ENCODE measurements at regions not wholly inside any gene's neighbourhood (a gene's known extent, or its start where the extent isn't known, plus 50 kb on each side); places are given as distances from the start of the nearest gene placed in this dataset.
A peak's percentile ranks its signal among the peaks of the same experiment; 100 is the strongest.

GRCh38 chr2:177314722-177315264, 50.3 kb upstream of the NFE2L2 start:
- DNase-seq (ENCODE audit: low spot score) = no peak

DNA sequence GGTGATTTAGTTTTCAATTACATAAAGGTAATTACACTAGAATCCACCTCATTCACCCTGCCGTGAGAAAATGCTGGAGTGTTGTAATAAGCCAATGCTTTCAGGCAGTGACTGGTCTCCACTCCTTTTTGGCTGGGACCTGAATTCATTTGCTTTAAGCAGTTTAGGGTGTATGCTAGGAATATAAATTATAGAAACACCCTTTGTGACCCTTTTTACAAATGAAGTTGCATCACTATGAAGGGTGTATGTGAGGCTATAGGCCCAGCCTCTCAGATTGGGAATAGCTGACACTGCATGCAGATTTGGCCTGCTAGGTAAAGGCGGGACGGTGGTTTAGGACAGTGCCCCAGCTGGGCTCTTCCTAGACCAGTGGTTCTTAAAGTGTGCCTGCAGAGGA, 50.8 kb upstream of the NFE2L2 start:
- no peak for DNase-seq (ENCODE audit: low spot score)

DNA sequence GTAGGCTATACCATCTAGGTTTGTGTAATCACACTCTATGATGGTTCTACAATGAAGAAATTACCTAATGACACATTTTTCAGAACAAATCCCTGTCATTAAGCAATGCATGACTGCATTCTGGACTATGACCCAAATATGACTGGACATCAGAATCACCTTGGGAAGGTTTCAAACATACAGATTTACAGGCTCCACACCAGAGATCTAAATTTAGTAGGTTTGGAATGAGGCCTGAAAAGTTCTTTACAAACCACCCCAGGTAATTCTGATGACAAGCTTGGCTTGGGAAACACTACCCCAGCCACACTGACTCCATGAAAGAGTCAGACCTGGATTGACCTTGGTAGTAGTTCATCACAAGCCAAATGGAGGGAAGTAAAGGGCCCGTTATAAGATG, 52.2 kb upstream of the NFE2L2 start:
- DNase-seq (ENCODE audit: low spot score) = no peak

DNA sequence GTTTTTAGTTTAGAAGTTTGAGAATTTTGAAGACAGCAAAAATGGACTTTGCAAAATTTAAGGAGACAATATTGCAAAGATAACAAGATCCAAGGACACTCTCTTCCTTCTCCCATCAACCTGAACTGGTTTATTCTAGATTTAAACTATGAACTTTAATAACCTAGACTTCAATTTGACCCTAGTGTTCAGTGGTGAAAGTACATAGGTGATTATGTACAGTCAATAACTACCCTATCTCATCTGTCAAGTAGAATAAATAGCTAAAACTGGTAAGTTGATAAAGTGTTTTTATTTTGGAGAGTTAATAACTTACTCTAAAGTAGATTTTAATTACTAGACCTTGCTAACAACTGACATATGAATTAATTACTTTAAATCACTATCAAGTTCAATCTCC, 52.9 kb upstream of the NFE2L2 start:
- no peak for DNase-seq (ENCODE audit: low spot score)

GRCh38 chr2:177317857-177318256, 53.3 kb upstream of the NFE2L2 start:
- DNase-seq (ENCODE audit: low spot score) = no peak

- no peak for DNase-seq (ENCODE audit: low spot score)
Measured at GRCh38 chr2:177318613-177319012, 54.1 kb upstream of the NFE2L2 start.

DNA sequence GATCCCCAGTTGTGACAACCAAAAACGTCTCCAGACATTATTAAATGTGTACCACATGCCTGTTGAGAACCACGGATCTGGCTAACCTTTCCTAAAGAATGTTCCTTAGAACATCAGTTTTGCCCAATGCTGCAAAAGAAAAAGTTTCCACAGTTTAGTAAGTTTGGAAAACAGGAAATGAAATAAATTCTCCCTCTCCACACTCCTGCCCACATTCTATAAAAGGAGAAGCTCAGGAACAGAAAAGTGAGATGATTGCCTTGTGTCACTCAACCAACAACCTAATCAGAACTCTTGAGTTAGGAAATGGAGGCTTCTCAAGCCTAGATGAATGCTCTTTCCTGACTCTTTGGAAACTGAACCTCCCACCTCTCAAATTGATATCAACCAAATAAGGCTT, 56.1 kb upstream of the NFE2L2 start:
- no peak for DNase-seq (ENCODE audit: low spot score)

DNA sequence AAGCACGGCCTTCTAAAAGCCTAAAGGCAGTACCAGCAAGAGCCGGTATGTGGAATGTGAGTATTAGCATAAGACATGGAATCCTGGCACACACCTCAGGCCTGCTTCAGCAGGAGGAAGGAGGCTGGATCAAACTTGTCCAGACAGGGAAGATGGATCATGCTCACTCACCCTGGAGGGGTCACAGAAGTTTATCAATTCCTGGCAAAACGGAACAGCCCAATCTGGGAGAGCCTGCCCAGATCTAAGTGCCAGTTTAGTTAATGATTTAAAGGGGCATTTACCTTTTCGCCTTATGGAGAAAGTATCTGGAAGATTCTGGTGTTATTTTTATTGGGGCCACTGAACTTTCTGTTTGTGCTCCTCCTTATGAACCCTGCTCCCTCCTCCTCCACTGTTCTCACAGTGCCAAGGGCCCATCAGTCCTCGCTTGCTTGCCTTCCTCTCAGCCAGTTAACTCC, 58.3 kb upstream of the NFE2L2 start:
- DNase-seq (ENCODE audit: low spot score) = no peak

DNA sequence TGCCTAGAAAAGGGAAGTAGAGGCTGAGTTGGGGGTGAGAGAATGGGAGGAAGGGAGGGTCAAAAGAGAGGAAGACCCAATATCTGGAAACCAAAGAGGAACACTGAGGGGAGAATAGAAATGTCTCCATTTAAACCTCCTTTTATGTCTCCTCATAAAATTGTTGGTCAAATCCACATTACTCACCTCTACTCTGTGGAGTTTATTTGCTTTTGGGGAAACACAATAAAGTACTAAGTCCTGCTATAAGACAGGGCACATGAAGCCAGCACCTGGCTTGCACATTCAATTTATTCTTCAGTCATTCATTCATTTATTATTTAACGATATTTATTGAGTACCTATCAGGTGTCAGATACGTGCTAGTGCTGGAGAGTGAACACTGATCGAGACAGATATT, 60.3 kb upstream of the NFE2L2 start:
- DNase-seq (ENCODE audit: low spot score) = no peak

GRCh38 chr2:177325554-177325953, 61.0 kb upstream of the NFE2L2 start:
- DNase-seq (ENCODE audit: low spot score) = no peak

GRCh38 chr2:177326005-177326404, 61.5 kb upstream of the NFE2L2 start:
- DNase-seq (ENCODE audit: low spot score) = no peak

DNA sequence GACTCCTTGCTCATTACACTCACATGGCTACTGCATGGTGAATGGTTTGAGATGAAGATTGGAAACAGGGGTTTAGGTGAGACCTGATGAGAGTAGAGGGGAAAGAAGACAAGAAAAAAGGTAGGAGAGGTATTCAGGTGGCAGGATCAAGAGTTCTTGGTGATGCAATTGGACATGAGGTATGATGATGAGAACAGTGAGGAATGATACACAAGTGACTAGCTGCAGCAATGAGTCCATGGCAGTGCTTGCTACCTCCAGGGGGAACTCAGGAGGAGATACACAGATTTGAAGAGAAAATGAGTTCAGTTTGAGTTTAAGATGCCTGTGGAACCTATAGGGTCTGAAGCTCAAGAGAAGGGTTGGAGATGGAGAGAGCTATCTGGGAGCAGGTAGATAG, 62.1 kb upstream of the NFE2L2 start:
- DNase-seq (ENCODE audit: low spot score) = no peak

GRCh38 chr2:177327009-177327408, 62.5 kb upstream of the NFE2L2 start:
- no peak for DNase-seq (ENCODE audit: low spot score)

DNA sequence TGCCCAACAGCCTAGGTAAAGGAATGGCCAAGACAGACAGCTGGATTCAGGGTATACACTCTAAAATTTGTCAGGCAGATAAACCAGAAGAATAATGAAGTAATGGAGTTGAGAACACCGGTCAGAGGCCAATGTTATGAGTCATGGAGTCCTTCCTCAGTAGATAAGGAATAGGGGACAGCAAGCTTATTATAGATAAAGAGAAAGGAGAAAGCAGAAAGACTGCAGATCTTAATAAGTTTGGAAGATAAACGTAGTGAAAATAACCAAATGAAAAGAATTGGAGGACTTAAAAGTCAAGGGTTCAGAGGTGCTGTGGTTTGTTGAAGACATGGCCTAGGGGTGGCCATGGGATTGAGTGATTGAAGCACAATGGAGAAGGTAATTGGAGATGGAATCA, 63.5 kb upstream of the NFE2L2 start:
- DNase-seq (ENCODE audit: low spot score) = peak; percentile 26

- no peak for DNase-seq (ENCODE audit: low spot score)
Measured at GRCh38 chr2:177329064-177329463, 63.5 kb upstream of the AGPS start.

DNA sequence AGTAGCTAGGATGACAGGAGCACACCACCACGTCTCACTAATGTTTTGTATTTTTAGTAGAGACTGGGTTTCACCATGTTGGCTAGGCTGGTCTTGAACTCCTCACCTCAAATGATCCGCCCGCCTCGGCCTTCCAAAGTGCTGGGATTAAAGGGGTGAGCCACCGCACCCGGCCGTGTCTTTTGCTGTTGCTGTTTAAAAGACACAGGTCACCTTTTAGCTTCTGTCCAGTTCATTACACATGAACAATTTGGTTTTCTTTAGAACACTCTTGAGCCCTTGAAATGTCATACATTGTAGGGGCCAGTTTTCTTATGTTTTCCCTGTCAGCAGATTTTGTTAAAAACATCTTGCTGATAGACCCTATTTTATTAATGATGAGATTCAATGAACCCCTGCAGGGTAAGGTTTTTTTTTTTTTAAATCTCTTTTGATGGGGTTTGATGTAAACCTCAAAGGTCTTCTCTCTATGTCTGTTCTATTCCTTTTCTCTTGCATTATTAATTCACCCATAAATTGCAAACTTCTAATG, 61.0 kb upstream of the AGPS start:
- DNase-seq (ENCODE audit: low spot score) = no peak

DNA sequence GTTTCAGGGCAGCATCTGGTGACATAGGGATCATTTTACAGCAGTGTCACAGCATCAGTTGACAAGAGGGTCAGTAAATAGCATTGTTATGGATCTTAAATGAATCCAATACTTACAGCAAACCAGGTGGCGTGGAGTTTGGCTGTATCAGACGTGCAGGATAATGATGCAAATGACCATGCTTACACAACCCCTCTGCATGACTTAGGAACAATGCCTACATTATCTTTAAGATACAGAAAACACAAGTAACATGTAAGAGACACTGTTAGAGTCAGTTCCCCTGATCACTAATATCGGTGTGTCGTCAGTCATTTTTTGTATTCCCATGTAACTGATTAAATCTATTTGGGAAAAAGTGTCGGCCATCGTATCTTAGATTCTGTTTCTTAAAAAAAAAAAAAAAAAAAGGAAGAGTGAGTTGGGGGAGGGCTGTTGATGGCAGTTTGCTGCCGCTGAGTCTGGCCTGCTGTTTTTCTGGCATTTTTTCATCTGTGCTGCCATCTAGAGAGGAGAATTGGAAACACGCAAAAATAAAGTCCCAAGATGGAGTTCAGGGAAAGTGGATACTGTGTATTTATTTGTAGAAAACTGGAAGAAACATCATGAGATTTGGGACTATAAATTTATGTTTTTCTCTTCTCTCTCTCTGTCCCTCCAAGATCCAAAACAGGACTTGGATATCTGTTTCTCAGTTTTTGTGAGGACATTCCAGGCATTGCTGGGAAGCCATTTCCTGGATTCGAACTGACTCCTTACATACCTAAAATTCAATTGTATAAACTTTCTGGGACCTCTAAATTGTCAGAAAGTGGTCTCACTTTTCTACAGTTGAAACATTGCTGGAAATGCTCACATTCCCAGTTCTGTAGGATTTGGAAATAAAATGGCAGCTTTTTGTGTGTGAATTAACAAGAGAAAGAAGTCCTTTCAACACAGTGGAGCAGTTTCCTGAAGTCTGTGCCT, 60.3 kb upstream of the AGPS start:
- peak; percentile 80 for DNase-seq (ENCODE audit: low spot score)

DNA sequence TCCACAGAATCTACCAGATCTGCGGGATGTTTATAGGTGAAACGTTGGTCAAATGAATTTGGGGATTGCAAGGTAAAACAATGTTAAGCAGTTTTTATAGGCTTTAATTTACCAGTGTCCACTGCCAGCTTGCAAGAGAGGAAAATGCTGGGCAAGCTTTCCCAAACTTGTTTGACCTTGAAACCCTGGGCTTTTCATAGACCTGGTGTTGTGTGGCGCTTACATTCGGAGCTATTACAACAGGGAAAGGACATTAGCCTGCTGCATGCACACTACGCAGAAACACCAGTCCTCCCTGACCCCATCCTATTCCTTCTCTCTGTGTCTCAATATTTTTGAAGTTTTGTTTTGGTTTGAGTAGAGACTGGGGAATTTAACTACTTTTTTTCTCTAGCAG, 59.6 kb upstream of the AGPS start:
- DNase-seq (ENCODE audit: low spot score) = no peak

DNA sequence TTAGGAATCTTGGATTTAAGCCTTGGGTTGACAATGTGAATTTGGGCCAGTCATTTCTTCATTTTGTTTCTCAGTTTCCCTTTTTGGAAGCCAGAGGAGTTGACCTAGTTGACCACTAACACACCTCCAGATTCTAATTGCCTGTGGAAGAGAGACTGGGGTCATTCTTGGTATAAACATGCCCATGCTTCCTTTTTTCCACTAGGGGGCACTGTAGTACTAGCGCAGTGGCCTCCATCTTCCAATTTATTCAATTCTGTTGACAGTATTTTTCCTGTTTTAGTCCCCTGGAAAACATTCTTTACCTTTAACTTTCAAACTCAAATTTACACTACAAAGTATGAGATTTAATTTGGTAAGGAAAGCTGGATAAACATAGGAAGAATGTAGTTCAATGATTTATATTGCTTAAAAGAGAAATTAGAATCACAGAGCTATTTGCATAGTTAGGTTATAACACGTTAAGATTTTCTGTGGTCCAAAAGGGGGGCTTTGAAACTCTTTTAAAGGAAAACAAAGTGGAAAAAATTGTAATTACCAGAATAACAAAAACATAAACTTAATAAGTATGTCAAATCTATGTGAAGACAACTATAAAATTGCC, 57.5 kb upstream of the AGPS start:
- peak; percentile 84 for DNase-seq (ENCODE audit: low spot score)

DNA sequence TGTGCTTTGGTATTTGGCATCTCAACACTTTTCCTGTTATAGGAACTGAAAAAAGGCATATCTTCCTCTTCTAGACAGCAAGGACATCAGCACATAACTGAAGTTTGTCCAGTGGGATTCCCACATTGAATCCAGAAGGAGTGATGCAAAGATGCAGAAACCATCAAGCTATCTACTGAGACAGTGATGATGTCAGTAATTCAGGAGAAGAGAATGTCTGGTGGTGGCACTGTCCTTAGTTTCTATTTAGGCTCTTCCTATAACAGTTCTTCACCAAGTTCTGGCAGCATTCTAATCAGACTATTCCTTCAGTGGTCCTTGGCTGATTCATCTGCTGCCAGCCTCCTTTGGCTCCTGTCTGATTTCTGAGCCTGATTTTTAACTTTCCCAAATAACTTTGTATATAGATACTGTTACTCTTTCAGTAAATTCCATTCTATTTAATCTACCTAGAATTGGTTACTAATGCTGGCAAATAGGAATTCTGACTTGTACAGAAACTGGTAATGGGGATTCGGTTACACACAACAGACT, 56.6 kb upstream of the AGPS start:
- no peak for DNase-seq (ENCODE audit: low spot score)

- peak; percentile 80 for DNase-seq (ENCODE audit: low spot score)
Measured at GRCh38 chr2:177338177-177338721, 54.3 kb upstream of the AGPS start.

- DNase-seq (ENCODE audit: low spot score) = peak; percentile 25
Measured at GRCh38 chr2:177340158-177340557, 52.4 kb upstream of the AGPS start.
